Activated CD4-positive, alpha-beta T cell treated with anti-CD3 and anti-CD28 coated beads, Interleukin-2, amount 10 ng/mL, durations not matched to agents 7 days and 5 days (primary cell): ENCODE measurements at regions not wholly inside any gene's neighbourhood (a gene's known extent, or its start where the extent isn't known, plus 50 kb on each side); places are given as distances from the start of the nearest gene placed in this dataset.

Experiments
- CTCF ChIA-PET: fragments of 350-600 bp; sonication (Branson Sonifier 250); formaldehyde crosslinking; loops from one replicate; lab custom pipeline; 2021; ENCODE audit warnings: antibody characterized with exemption; lab: Charles Lee
- POLR2A ChIA-PET: fragments of 350-600 bp; sonication (Branson Sonifier 250); formaldehyde crosslinking; loops from one replicate; lab custom pipeline; 2021; ENCODE audit warnings: antibody characterized with exemption; lab: Charles Lee
- DNase-seq: peaks from one replicate; pipeline ENCODE4 v3.0.0-alpha.2; 2020
- H3K27ac Mint-ChIP-seq: one replicate; pipeline ENCODE4 v1.8.0; 2021; ENCODE audit warnings: mild to moderate bottlenecking, moderate library complexity, mixed read lengths
- H3K27me3 Mint-ChIP-seq: one replicate; pipeline ENCODE4 v1.8.0; 2021; ENCODE audit warnings: mixed read lengths
- H3K36me3 Mint-ChIP-seq: one replicate; pipeline ENCODE4 v1.8.0; 2021; ENCODE audit warnings: low read depth, mixed read lengths
- H3K4me1 Mint-ChIP-seq: one replicate; pipeline ENCODE4 v1.8.0; 2021; ENCODE audit warnings: mixed read lengths
- H3K4me3 Mint-ChIP-seq: one replicate; pipeline ENCODE4 v1.8.0; 2021; ENCODE audit warnings: mild to moderate bottlenecking, moderate library complexity, mixed read lengths
- H3K9me3 Mint-ChIP-seq: one replicate; pipeline ENCODE4 v1.8.0; 2021; ENCODE audit warnings: mixed read lengths

DNA sequence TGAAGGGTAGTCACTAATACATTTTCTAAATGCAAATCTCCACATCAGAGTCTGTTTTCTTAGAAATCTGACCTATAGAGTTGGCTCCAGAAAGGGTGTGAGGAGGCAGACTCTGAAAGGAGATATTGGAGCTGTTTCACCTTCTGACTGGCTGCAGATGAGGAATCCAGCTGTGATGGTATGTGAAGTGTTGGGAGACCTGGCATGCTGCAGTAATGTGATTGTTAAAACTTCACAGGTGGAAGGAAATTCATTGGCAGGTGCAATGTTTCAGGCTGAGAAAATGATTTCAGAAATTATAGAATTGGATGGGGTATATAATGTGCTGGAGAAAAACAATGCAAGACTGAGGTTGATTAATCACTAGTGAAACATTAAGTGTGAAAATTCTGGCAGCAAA lies 1134.0 kb upstream of the LRRN3 start:
- H3K4me1 Mint-ChIP-seq, result no peaks in the 10 kb centered on the region

DNA sequence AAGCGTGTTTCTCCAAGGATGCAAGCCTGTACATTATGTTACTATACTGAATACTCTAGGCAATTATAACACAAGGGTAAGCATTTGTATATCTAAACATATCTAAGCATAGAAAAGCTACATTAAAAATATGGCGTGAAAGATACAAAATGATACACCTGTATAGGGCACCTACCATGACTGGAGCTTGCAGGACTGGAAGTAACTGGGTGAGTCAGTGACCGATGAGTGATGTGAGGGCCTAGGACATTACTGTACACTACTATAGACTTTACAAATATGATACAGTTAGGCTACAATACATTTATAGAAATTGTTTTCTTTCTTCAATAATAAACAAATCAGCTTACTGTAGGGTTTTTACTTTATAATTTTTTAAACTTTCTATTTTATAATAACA lies 1127.2 kb upstream of the LRRN3 start:
- H3K27ac Mint-ChIP-seq, result no peak overlapping the region
- no peaks in the 10 kb centered on the region for H3K27me3 Mint-ChIP-seq
- CTCF ChIA-PET, result no interaction called here
- H3K4me3 Mint-ChIP-seq, result no peak overlapping the region
- H3K36me3 Mint-ChIP-seq, result no peaks in the 10 kb centered on the region
- no peak for DNase-seq
- POLR2A ChIA-PET, result no interaction called here
- no peaks in the 10 kb centered on the region for H3K9me3 Mint-ChIP-seq
- no peaks in the 10 kb centered on the region for H3K4me1 Mint-ChIP-seq

More for the DNA sequence above, 1134.0 kb upstream of the LRRN3 start:
- ChIA-PET POLR2A (no interaction called here), CTCF (no interaction called here)
- H3K36me3 Mint-ChIP-seq, result no peaks in the 10 kb centered on the region
- no peak overlapping the region for H3K4me3 Mint-ChIP-seq
- no peaks in the 10 kb centered on the region for H3K9me3 Mint-ChIP-seq
- H3K27ac Mint-ChIP-seq, result no peak overlapping the region
- no peak for DNase-seq
- no peaks in the 10 kb centered on the region for H3K27me3 Mint-ChIP-seq

DNA sequence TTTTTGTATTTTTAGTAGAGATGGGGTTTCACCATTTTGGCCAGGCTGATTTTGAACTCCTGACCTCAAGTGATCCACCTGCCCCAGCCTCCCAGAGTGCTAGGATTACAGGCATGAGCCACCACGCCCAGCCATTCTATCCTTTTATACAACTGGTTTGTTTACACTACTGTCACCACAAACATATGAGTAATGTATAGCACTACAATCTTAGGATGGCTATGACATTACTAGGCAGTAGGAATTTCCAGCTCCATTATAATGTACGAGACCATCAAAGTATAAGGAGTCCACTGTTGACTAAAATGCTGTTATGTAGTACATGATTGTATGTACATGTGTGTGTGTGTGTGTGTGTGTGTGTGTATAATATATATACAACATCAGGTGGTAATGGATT lies 1126.1 kb upstream of the LRRN3 start:
- Mint-ChIP-seq H3K4me3 (no peak overlapping the region), H3K27ac (no peak overlapping the region), H3K36me3 (no peaks in the 10 kb centered on the region), H3K27me3 (no peaks in the 10 kb centered on the region), H3K4me1 (no peaks in the 10 kb centered on the region), H3K9me3 (no peaks in the 10 kb centered on the region)
- ChIA-PET CTCF (no interaction called here), POLR2A (no interaction called here)
- DNase-seq, result no peak

DNA sequence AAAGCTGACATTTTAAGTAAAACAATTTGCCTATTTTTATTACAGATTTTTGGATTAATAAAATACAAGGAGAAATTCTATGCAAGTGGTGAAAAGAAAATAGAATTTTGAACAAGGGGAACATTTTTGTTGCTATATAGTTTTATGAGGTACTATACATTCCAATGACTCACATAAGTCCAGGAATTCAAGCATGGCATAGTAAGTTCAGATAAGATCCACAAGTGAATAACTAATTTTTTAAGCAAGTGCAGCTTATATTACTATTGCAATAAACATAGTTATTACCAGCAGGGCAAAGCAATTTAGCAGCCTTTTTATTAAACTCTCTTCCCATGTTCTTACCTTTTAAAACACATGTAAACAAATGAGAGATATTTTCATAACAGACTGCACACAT lies 1123.5 kb upstream of the LRRN3 start:
- ChIA-PET POLR2A (no interaction called here), CTCF (no interaction called here)
- Mint-ChIP-seq H3K36me3 (no peaks in the 10 kb centered on the region), H3K27me3 (no peaks in the 10 kb centered on the region), H3K4me3 (no peak overlapping the region), H3K9me3 (no peaks in the 10 kb centered on the region), H3K27ac (no peak overlapping the region), H3K4me1 (no peaks in the 10 kb centered on the region)
- no peak for DNase-seq

DNA sequence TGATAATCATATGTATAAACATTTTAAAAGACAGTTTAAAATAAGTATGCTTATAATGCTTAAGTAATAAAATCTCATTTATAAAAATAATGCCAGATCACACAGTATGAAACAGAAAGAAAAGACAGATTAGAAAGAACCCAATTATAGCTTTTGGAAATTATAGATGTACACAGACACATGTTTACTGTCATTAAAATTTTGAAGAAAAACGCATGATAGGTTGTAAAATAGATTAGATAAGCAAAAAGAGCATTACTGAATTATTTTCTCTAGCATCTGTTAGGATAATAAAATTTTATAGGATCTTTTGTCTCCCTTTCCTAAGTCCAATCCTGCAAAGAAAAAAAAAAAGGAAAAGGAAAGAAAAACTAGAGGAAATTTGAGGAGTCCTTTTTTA lies 1107.3 kb upstream of the LRRN3 start:
- no peak for DNase-seq
- Mint-ChIP-seq H3K4me3 (no peak overlapping the region), H3K27me3 (peaks cover 2% of the 10 kb centered on the region), H3K27ac (no peak overlapping the region), H3K4me1 (no peaks in the 10 kb centered on the region), H3K36me3 (no peaks in the 10 kb centered on the region), H3K9me3 (no peaks in the 10 kb centered on the region)
- ChIA-PET POLR2A (no interaction called here), CTCF (no interaction called here)

DNA sequence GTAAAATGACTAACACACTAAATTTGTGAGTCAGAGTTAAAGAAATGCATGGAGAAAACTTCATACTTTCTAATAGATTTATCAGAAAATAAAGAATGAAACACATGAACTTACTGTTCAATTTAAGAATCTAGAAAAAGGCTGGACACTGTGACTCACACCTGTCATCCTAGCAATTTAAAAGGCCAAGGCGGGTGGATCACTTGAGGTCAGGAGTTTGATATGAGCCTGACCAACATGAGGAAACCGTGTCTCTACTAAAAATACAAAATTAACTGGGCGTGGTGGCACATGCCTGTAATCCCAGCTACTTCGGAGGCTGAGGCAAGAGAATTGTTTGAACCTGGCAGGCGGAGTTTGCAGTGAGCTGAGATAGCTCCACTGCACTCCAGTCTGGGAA lies 1106.2 kb upstream of the LRRN3 start:
- H3K4me3 Mint-ChIP-seq, result no peak overlapping the region
- POLR2A ChIA-PET, result no interaction called here
- CTCF ChIA-PET, result interaction anchor here (0.6 kb wide), 1 partner anchor 72 kb away, joined by 5 read pairs; no protein-coding TSS in a partner anchor
- DNase-seq, result no peak
- no peak overlapping the region for H3K27ac Mint-ChIP-seq
- H3K4me1 Mint-ChIP-seq, result no peaks in the 10 kb centered on the region
- H3K36me3 Mint-ChIP-seq, result no peaks in the 10 kb centered on the region
- H3K27me3 Mint-ChIP-seq, result peaks cover 2% of the 10 kb centered on the region
- no peaks in the 10 kb centered on the region for H3K9me3 Mint-ChIP-seq

DNA sequence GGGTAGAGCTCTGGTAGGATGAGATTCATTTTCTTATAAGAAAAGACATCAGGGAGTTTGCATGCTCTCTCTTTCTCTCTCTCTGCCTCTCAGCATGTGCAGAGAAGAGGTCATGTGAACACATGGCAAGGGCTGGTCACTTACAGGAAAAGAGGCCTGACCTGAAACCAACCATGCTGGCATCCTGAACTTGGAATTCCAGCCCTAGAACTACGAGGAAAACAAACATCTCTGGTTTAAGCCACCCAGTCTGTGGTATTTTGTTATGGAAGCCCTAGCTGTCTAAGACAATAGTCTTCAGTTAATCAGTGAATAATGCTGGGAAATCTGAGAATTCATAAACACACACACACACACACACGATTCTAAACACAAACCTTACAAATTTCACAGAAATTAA lies 1104.2 kb upstream of the LRRN3 start:
- Mint-ChIP-seq H3K27me3 (peaks cover 2% of the 10 kb centered on the region), H3K9me3 (no peaks in the 10 kb centered on the region), H3K4me1 (no peaks in the 10 kb centered on the region), H3K36me3 (no peaks in the 10 kb centered on the region), H3K27ac (no peak overlapping the region), H3K4me3 (no peak overlapping the region)
- ChIA-PET CTCF (no interaction called here), POLR2A (no interaction called here)
- no peak for DNase-seq

DNA sequence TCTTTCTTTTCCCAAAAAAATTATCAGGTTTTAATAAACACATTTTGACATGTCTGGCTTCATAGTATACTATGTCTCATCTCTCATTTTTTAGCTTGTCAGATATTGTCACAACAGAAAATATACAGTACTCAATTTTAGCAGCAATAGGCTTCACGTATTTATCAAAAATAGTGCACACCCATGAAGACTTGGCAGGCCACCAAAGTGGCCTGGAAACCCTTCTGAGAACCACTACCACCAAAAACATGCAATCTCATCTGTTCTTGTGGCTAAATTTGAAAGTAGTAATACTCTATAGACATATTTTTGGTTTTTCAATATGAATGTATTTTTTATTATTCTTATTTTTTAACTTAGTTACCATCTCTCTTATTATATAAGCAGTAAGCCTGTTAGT lies 1094.5 kb upstream of the LRRN3 start:
- Mint-ChIP-seq H3K27me3 (no peaks in the 10 kb centered on the region), H3K27ac (no peak overlapping the region), H3K36me3 (no peaks in the 10 kb centered on the region), H3K9me3 (no peaks in the 10 kb centered on the region), H3K4me3 (no peak overlapping the region), H3K4me1 (no peaks in the 10 kb centered on the region)
- CTCF ChIA-PET, result no interaction called here
- DNase-seq, result no peak
- POLR2A ChIA-PET, result no interaction called here

DNA sequence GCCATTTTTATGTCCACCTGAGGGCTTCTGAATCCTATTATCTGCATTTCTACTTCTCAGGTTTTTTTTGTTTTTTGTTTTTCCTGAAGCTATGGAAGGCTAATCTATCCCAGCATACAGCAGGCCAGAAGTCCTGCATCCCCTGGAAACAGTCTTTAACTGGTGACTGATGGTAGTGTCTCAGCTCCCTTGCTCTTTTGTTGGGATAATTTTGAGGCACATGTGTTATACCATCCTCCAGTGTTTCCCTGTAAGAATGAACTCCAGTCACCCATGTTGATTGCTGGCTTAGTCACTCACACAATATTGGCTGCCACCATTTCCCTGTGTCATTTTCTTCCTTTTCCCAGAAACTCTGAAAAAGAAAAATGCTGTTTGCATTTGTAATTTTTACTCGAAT lies 1094.0 kb upstream of the LRRN3 start:
- Mint-ChIP-seq H3K36me3 (no peaks in the 10 kb centered on the region), H3K4me1 (no peaks in the 10 kb centered on the region), H3K4me3 (no peak overlapping the region), H3K27ac (no peak overlapping the region), H3K27me3 (no peaks in the 10 kb centered on the region), H3K9me3 (no peaks in the 10 kb centered on the region)
- CTCF ChIA-PET, result no interaction called here
- DNase-seq, result no peak
- POLR2A ChIA-PET, result no interaction called here

DNA sequence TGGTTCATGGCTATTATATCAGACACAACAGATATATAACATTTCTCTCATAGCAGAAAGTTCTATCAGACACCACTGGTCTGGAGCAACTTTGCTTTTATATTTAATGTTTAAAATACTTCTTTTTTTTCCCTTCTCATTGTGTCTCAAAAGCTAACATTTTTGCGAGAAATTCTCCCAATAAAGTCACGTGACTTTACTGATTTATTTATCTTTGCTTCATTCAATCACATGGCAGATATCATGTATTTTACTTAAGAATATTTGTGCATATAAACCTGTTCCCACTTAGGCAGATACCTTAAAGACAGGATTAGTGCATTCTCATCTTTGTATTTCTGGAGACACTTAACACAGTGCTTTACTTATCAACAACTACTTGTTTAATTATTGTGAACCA lies 1093.1 kb upstream of the LRRN3 start:
- DNase-seq, result no peak
- H3K27me3 Mint-ChIP-seq, result no peaks in the 10 kb centered on the region
- no peak overlapping the region for H3K4me3 Mint-ChIP-seq
- ChIA-PET POLR2A (no interaction called here), CTCF (no interaction called here)
- H3K27ac Mint-ChIP-seq, result no peak overlapping the region
- no peaks in the 10 kb centered on the region for H3K9me3 Mint-ChIP-seq
- H3K4me1 Mint-ChIP-seq, result no peaks in the 10 kb centered on the region
- no peaks in the 10 kb centered on the region for H3K36me3 Mint-ChIP-seq

DNA sequence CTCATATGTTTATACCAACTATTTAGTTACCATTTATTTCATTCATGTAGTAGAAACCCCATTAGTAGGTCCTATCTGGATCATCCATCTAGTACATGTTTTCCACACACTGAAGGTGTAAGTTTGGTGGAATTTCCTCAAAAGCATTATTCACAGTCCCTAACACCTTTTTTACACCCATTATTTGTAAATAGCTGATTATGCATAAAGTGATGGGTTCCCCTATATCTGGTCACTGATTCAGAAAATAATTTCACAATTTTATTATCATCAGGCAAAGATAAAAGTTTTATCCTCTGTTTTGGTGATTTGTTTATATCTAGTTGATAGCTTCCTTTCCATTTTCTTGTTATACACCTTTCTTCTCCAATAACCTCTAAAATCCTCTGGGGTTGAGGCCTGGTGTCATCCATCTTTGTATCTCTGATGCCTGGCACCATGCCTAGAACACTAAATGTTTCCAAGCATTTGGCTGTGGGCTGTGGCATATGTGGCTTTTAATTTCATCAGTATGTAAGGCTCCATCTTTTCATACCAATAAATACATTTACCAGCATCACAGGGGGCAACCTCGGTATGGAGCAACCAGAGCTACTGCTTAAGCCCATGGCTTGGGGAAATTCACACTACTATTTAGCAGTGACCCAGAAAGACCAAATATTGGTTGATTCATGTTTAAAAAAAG lies 1089.5 kb upstream of the LRRN3 start:
- no peaks in the 10 kb centered on the region for H3K36me3 Mint-ChIP-seq
- CTCF ChIA-PET, result no interaction called here
- no peaks in the 10 kb centered on the region for H3K27me3 Mint-ChIP-seq
- H3K9me3 Mint-ChIP-seq, result no peaks in the 10 kb centered on the region
- no peaks in the 10 kb centered on the region for H3K4me1 Mint-ChIP-seq
- POLR2A ChIA-PET, result no interaction called here
- no peak overlapping the region for H3K27ac Mint-ChIP-seq
- no peak overlapping the region for H3K4me3 Mint-ChIP-seq
- no peak for DNase-seq

DNA sequence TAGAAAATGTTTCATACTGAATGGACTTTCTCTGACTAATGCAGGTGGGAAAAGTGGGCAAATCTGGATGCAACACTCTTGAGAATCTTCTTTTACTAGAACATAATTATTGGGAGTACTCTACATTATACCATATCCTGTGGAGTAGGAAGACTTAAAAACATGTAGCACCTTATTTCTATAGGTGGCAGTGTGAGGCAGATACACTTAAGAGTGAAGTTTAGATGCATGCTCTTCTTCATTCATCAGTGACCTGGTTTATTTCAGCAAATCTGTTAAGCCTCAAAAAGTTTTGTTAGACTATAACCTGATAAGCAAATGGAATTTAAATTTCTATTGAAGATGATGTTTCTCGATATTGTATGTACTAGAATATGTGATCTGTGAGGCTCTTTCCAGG lies 1087.1 kb upstream of the LRRN3 start:
- no peaks in the 10 kb centered on the region for H3K4me1 Mint-ChIP-seq
- POLR2A ChIA-PET, result no interaction called here

DNA sequence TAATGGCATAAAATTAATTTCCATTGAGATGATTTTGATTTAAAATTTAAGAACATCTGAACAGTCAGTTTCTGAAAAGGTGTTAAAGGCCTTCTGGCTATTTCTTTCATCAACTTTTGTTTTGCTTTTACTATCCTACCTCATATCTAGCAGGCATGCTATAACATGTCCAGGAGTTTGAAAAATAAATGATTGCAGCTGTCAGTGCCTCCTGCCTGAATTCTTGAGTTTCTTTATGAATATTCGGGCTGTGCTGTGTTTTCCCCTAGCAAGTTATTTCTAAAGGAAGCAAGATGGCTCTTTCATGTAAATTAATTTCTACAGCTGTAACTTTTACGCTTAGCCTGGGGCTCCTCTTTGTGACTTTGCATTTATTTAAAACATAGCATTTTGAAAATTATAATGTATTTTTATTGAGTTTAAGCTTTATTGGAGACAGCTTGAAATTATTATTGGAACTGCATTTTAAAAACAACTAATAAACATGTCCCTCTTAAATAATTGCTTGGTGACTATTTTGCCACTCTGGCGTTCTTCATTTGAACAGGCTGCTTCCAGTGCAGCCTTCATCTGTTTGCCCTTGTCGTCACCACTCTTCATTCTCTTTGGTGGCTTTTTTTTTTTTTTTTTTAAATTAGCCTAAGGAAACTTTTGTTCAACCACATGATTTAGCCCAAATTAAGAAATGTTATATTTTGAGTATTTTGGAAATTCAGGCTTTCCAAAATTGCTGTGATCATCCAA lies 1083.4 kb upstream of the LRRN3 start:
- H3K4me3 Mint-ChIP-seq, result no peak overlapping the region
- no peaks in the 10 kb centered on the region for H3K27me3 Mint-ChIP-seq
- H3K36me3 Mint-ChIP-seq, result no peaks in the 10 kb centered on the region
- no peaks in the 10 kb centered on the region for H3K4me1 Mint-ChIP-seq
- no peak overlapping the region for H3K27ac Mint-ChIP-seq
- CTCF ChIA-PET, result no interaction called here
- POLR2A ChIA-PET, result no interaction called here
- H3K9me3 Mint-ChIP-seq, result no peaks in the 10 kb centered on the region
- no peak for DNase-seq

More for the DNA sequence above, 1087.1 kb upstream of the LRRN3 start:
- H3K9me3 Mint-ChIP-seq, result no peaks in the 10 kb centered on the region
- CTCF ChIA-PET, result no interaction called here
- H3K27ac Mint-ChIP-seq, result no peak overlapping the region
- H3K36me3 Mint-ChIP-seq, result no peaks in the 10 kb centered on the region
- H3K4me3 Mint-ChIP-seq, result no peak overlapping the region
- H3K27me3 Mint-ChIP-seq, result no peaks in the 10 kb centered on the region
- DNase-seq, result no peak

DNA sequence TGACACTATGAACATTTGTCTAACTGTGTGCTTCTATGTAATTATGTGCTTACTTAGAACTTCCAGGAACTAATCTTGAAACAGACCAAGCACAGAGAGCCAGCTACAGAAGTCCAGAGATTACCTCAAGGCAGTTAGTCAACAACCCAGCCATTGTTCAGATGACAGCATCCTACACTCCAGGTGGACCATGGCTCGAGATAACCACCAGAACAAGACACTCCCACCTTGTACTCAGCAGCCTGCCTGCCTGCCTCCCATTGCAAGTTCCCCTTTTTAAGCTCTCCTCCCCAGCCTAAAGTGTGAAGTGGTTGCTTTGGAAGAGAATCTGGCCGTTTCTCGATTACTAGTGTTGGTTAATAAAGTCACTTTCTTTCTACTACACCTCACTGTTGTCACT lies 1080.6 kb upstream of the LRRN3 start:
- Mint-ChIP-seq H3K4me1 (no peaks in the 10 kb centered on the region), H3K36me3 (no peaks in the 10 kb centered on the region), H3K27me3 (no peaks in the 10 kb centered on the region), H3K27ac (no peak overlapping the region), H3K9me3 (no peaks in the 10 kb centered on the region), H3K4me3 (no peak overlapping the region)
- ChIA-PET POLR2A (no interaction called here), CTCF (no interaction called here)
- DNase-seq, result no peak
